Neural progenitor cell (in vitro differentiated cells): ENCODE measurements at regions not wholly inside any gene's neighbourhood (a gene's known extent, or its start where the extent isn't known, plus 50 kb on each side); places are given as distances from the start of the nearest gene placed in this dataset.

ENCODE experiments used
- DNase-seq: peaks from one replicate; pipeline ENCODE4 v3.0.0-alpha.2; 2016; ENCODE audit warnings: low spot score
- H2AFZ ChIP-seq: fragments of 200-600 bp; sonication (generic); replicated peaks from 2 replicates; pipeline ENCODE4 v1.6.1; 2016; ENCODE audit warnings: antibody characterized with exemption
- H3F3A ChIP-seq: fragments of 200-600 bp; sonication (generic); 2 replicates; pipeline ENCODE4 v1.6.1; 2016; ENCODE audit warnings: antibody characterized with exemption, low read depth
- H3K27ac ChIP-seq: fragments of 200-600 bp; sonication (generic); 2 replicates; pipeline ENCODE4 v1.5.1; 2016; ENCODE audit warnings: mild to moderate bottlenecking
- H3K27me3 ChIP-seq: fragments of 200-600 bp; sonication (generic); 2 replicates; pipeline ENCODE4 v1.6.1; 2016; ENCODE audit warnings: mild to moderate bottlenecking, moderate library complexity
- H3K36me3 ChIP-seq: fragments of 200-600 bp; sonication (generic); 2 replicates; pipeline ENCODE4 v1.5.1; 2016
- H3K4me1 ChIP-seq: fragments of 200-600 bp; sonication (generic); 2 replicates; pipeline ENCODE4 v1.6.1; 2016; ENCODE audit warnings: mixed run types
- H3K4me2 ChIP-seq: fragments of 200-600 bp; sonication (generic); 2 replicates; pipeline ENCODE4 v1.6.1; 2016
- H3K4me3 ChIP-seq: fragments of 200-600 bp; sonication (generic); 2 replicates; pipeline ENCODE4 v1.5.1; 2016
- H3K79me2 ChIP-seq: fragments of 200-600 bp; sonication (generic); 2 replicates; pipeline ENCODE4 v1.6.1; 2016; ENCODE audit warnings: low read depth
- H3K9ac ChIP-seq: fragments of 200-600 bp; sonication (generic); 2 replicates; pipeline ENCODE4 v1.6.1; 2016
- H3K9me3 ChIP-seq: fragments of 200-600 bp; sonication (generic); 2 replicates; pipeline ENCODE4 v1.5.1; 2016; ENCODE audit warnings: low read depth
- H4K20me1 ChIP-seq: fragments of 200-600 bp; sonication (generic); 2 replicates; pipeline ENCODE4 v1.6.1; 2016; ENCODE audit warnings: low read depth
- H3K27ac Mint-ChIP-seq: 3 replicates; pipeline ENCODE4 v1.8.0; 2021; ENCODE audit warnings: mixed read lengths
- H3K27me3 Mint-ChIP-seq: 2 replicates; pipeline ENCODE4 v1.8.0; 2022; ENCODE audit warnings: low read depth, mild to moderate bottlenecking, inconsistent platforms, moderate library complexity, mixed read lengths; ENCODE audit not compliant: insufficient read depth
- H3K36me3 Mint-ChIP-seq: 3 replicates; pipeline ENCODE4 v1.8.0; 2021; ENCODE audit warnings: mixed read lengths
- H3K4me1 Mint-ChIP-seq: 3 replicates; pipeline ENCODE4 v1.8.0; 2021; ENCODE audit warnings: mixed read lengths
- H3K4me3 Mint-ChIP-seq: 3 replicates; pipeline ENCODE4 v1.8.0; 2021; ENCODE audit warnings: mild to moderate bottlenecking, moderate library complexity, mixed read lengths
- H3K9me3 Mint-ChIP-seq: 3 replicates; pipeline ENCODE4 v1.8.0; 2020; ENCODE audit warnings: mixed read lengths
- CTCF ChIP-seq: fragments of 200-600 bp; sonication (generic); IDR thresholded peaks from 2 replicates; pipeline ENCODE4 v1.5.1; 2017; ENCODE audit warnings: antibody characterized with exemption, mild to moderate bottlenecking
- EZH2 ChIP-seq: fragments of 200-600 bp; sonication (generic); IDR thresholded peaks from 2 replicates; pipeline ENCODE4 v1.6.1; 2017; ENCODE audit warnings: antibody characterized with exemption, mild to moderate bottlenecking, moderate library complexity

- peaks cover 8% of the 10 kb centered on the region for H3K9me3 Mint-ChIP-seq
- Histone ChIP-seq H3K36me3 (no peaks in the 10 kb centered on the region), H3K4me2 (no peak overlapping the region), H2AFZ (no peak overlapping the region), H3K27ac (no peak overlapping the region), H3K9ac (no peak overlapping the region), H3K79me2 (no peaks in the 10 kb centered on the region), H3K27me3 (no peaks in the 10 kb centered on the region), H3K4me3 (no peak overlapping the region), H4K20me1 (no peaks in the 10 kb centered on the region), H3K4me1 (no peaks in the 10 kb centered on the region), H3K9me3 (no peaks in the 10 kb centered on the region), H3F3A (no peaks in the 10 kb centered on the region)
- no peaks in the 10 kb centered on the region for H3K36me3 Mint-ChIP-seq
- H3K4me3 Mint-ChIP-seq = no peak overlapping the region
- H3K27ac Mint-ChIP-seq = no peak overlapping the region
- peaks cover 2% of the 10 kb centered on the region for H3K27me3 Mint-ChIP-seq
- TF ChIP-seq EZH2 (no peak), CTCF (peak; percentile 41)
- peaks cover 3% of the 10 kb centered on the region for H3K4me1 Mint-ChIP-seq
- peak; percentile 19 for DNase-seq
Measured at GRCh38 chr15:23497710-23498111, 50.7 kb upstream of the GOLGA6L2 start.
